ENCODE measurements at regions not wholly inside any gene's neighbourhood (a gene's known extent, or its start where the extent isn't known, plus 50 kb on each side); places are given as distances from the start of the nearest gene placed in this dataset.
A peak's percentile ranks its signal among the peaks of the same experiment; 100 is the strongest.

GRCh38 chr10:36423821-36424248, 701.6 kb upstream of the ANKRD30A start:
- Histone ChIP-seq H3K36me3 (ENCODE audit: insufficient read depth, low read length, poor library complexity, severe bottlenecking) (no peaks in the 10 kb centered on the region), H3K27ac (ENCODE audit: low read depth, low read length, poor library complexity, severe bottlenecking) (no peak overlapping the region), H3K4me1 (ENCODE audit: insufficient read depth, low read length, poor library complexity, severe bottlenecking) (peaks cover 26% of the 10 kb centered on the region), H3K27me3 (replicated peaks; ENCODE audit: insufficient read depth, low read depth, low read length, poor library complexity) (no peaks in the 10 kb centered on the region), H3K9me3 (ENCODE audit: low read depth, low read length, poor library complexity, severe bottlenecking) (peaks cover 16% of the 10 kb centered on the region), H3K4me3 (ENCODE audit: low read depth, low read length, poor library complexity, severe bottlenecking) (no peak overlapping the region)
- TF ChIP-seq CTCF (conservative IDR thresholded peaks at IDR 0.05; ENCODE audit: low read depth, low read length) (no peak), EZH2 (IDR thresholded peaks at IDR 0.05; ENCODE audit: borderline replicate concordance, low read depth, low read length, poor library complexity, severe bottlenecking) (no peak)
- intact Hi-C loops (cut with micrococcal nuclease; ENCODE audit: unreplicated experiment), result loop anchor here (2.0 to 10.0 kb wide), 3 partner anchors 211 to 789 kb away; no protein-coding TSS in a partner anchor
- POLR2A ChIA-PET (ENCODE audit: low non-redundant PET), result interaction anchor here (0.6 kb wide), 1 partner anchor 484 kb away, joined by 3 read pairs; no protein-coding TSS in a partner anchor
- DNase-seq (ENCODE audit: low spot score), result peak; percentile 97
- CTCF ChIA-PET, result interaction anchor here (0.6 kb wide), 1 partner anchor 69 kb away, joined by 3 read pairs; no protein-coding TSS in a partner anchor
- BruUV-seq (replicated peaks), result no TSS peak

- CTCF ChIA-PET, result no interaction called here
- Histone ChIP-seq H3K36me3 (ENCODE audit: insufficient read depth, low read length, poor library complexity, severe bottlenecking) (no peaks in the 10 kb centered on the region), H3K4me1 (ENCODE audit: insufficient read depth, low read length, poor library complexity, severe bottlenecking) (peaks cover 26% of the 10 kb centered on the region), H3K4me3 (ENCODE audit: low read depth, low read length, poor library complexity, severe bottlenecking) (no peak overlapping the region), H3K9me3 (ENCODE audit: low read depth, low read length, poor library complexity, severe bottlenecking) (peaks cover 16% of the 10 kb centered on the region), H3K27me3 (replicated peaks; ENCODE audit: insufficient read depth, low read depth, low read length, poor library complexity) (no peaks in the 10 kb centered on the region), H3K27ac (ENCODE audit: low read depth, low read length, poor library complexity, severe bottlenecking) (no peak overlapping the region)
- POLR2A ChIA-PET (ENCODE audit: low non-redundant PET), result no interaction called here
- DNase-seq (ENCODE audit: low spot score), result no peak
- intact Hi-C loops (cut with micrococcal nuclease; ENCODE audit: unreplicated experiment), result loop anchor here (10.0 kb wide), 2 partner anchors 303 to 787 kb away; no protein-coding TSS in a partner anchor
- no TSS peak for BruUV-seq (replicated peaks)
- TF ChIP-seq EZH2 (IDR thresholded peaks at IDR 0.05; ENCODE audit: borderline replicate concordance, low read depth, low read length, poor library complexity, severe bottlenecking) (no peak), CTCF (conservative IDR thresholded peaks at IDR 0.05; ENCODE audit: low read depth, low read length) (no peak)
Measured at GRCh38 chr10:36421992-36422391, 703.4 kb upstream of the ANKRD30A start.

- H3K4me3 ChIP-seq (ENCODE audit: low read depth, low read length, poor library complexity, severe bottlenecking), result no peak overlapping the region
- no peak overlapping the region for H3K27ac ChIP-seq (ENCODE audit: low read depth, low read length, poor library complexity, severe bottlenecking)
- no peaks in the 10 kb centered on the region for H3K27me3 ChIP-seq (replicated peaks; ENCODE audit: insufficient read depth, low read depth, low read length, poor library complexity)
- ChIA-PET CTCF (no interaction called here), POLR2A (ENCODE audit: low non-redundant PET) (no interaction called here)
- H3K9me3 ChIP-seq (ENCODE audit: low read depth, low read length, poor library complexity, severe bottlenecking), result peaks cover 5% of the 10 kb centered on the region
- H3K4me1 ChIP-seq (ENCODE audit: insufficient read depth, low read length, poor library complexity, severe bottlenecking), result no peaks in the 10 kb centered on the region
- intact Hi-C loops (cut with micrococcal nuclease; ENCODE audit: unreplicated experiment), result no loop called here
- DNase-seq (ENCODE audit: low spot score), result no peak
- H3K36me3 ChIP-seq (ENCODE audit: insufficient read depth, low read length, poor library complexity, severe bottlenecking), result no peaks in the 10 kb centered on the region
- TF ChIP-seq EZH2 (IDR thresholded peaks at IDR 0.05; ENCODE audit: borderline replicate concordance, low read depth, low read length, poor library complexity, severe bottlenecking) (no peak), CTCF (conservative IDR thresholded peaks at IDR 0.05; ENCODE audit: low read depth, low read length) (no peak)
- no TSS peak for BruUV-seq (replicated peaks)
Measured at GRCh38 chr10:36416513-36416912, 708.9 kb upstream of the ANKRD30A start.

All from A673 (cell line).